ENCODE measurements at regions not wholly inside any gene's neighbourhood (a gene's known extent, or its start where the extent isn't known, plus 50 kb on each side); places are given as distances from the start of the nearest gene placed in this dataset.

GRCh38 chr11:130700092-130700491 is 216.2 kb downstream of the SNX19 start:
- intact Hi-C loops (cut with DNase I): no loop called here
- no peaks in the 10 kb centered on the region for H3K9me3 ChIP-seq
- no peak for DNase-seq

GRCh38 chr11:130703489-130704190 is 212.6 kb downstream of the SNX19 start:
- no peaks in the 10 kb centered on the region for H3K9me3 ChIP-seq
- H3K36me3 ChIP-seq: no peaks in the 10 kb centered on the region
- intact Hi-C loops (cut with DNase I): no loop called here
- H3K4me1 ChIP-seq: no peaks in the 10 kb centered on the region
- no peak for TF ChIP-seq CTCF (IDR thresholded peaks at IDR 0.05)
- DNase-seq: no peak
- H3K27me3 ChIP-seq: no peaks in the 10 kb centered on the region
- H3K9ac ChIP-seq (ENCODE audit: low read depth in 2 of 2, low read length in 2 of 2): no peak overlapping the region
- no peak overlapping the region for H3K27ac ChIP-seq
- no peak overlapping the region for H3K4me3 ChIP-seq

More at GRCh38 chr11:130700092-130700491, 216.2 kb downstream of the SNX19 start:
- no peak overlapping the region for H3K9ac ChIP-seq (ENCODE audit: low read depth in 2 of 2, low read length in 2 of 2)
- TF ChIP-seq CTCF (IDR thresholded peaks at IDR 0.05): no peak
- no peak overlapping the region for H3K27ac ChIP-seq
- H3K4me3 ChIP-seq: no peak overlapping the region
- no peaks in the 10 kb centered on the region for H3K36me3 ChIP-seq
- no peaks in the 10 kb centered on the region for H3K27me3 ChIP-seq
- no peaks in the 10 kb centered on the region for H3K4me1 ChIP-seq

- Histone ChIP-seq H3K36me3 (no peaks in the 10 kb centered on the region), H3K4me3 (no peak overlapping the region), H3K4me1 (no peaks in the 10 kb centered on the region), H3K9ac (ENCODE audit: low read depth in 2 of 2, low read length in 2 of 2) (no peak overlapping the region), H3K27me3 (no peaks in the 10 kb centered on the region), H3K27ac (no peak overlapping the region), H3K9me3 (no peaks in the 10 kb centered on the region)
- TF ChIP-seq CTCF (IDR thresholded peaks at IDR 0.05): no peak
- intact Hi-C loops (cut with DNase I): no loop called here
- DNase-seq: no peak
These were observed 210.4 kb downstream of the SNX19 start for GRCh38 chr11:130705670-130706421.

- Histone ChIP-seq H3K4me3 (no peak overlapping the region), H3K27me3 (no peaks in the 10 kb centered on the region), H3K4me1 (no peaks in the 10 kb centered on the region), H3K27ac (no peak overlapping the region), H3K36me3 (no peaks in the 10 kb centered on the region), H3K9ac (ENCODE audit: low read depth in 2 of 2, low read length in 2 of 2) (no peak overlapping the region), H3K9me3 (no peaks in the 10 kb centered on the region)
- no peak for DNase-seq
- intact Hi-C loops (cut with DNase I): no loop called here
- no peak for TF ChIP-seq CTCF (IDR thresholded peaks at IDR 0.05)
These were observed 209.7 kb downstream of the SNX19 start for GRCh38 chr11:130706572-130706971.

- TF ChIP-seq CTCF (IDR thresholded peaks at IDR 0.05): no peak
- Histone ChIP-seq H3K9me3 (no peaks in the 10 kb centered on the region), H3K27ac (no peak overlapping the region), H3K9ac (ENCODE audit: low read depth in 2 of 2, low read length in 2 of 2) (no peak overlapping the region), H3K36me3 (no peaks in the 10 kb centered on the region), H3K4me1 (no peaks in the 10 kb centered on the region), H3K4me3 (no peak overlapping the region), H3K27me3 (no peaks in the 10 kb centered on the region)
- no peak for DNase-seq
- intact Hi-C loops (cut with DNase I): no loop called here
These were observed 209.1 kb downstream of the SNX19 start for GRCh38 chr11:130707217-130707616.
